HepG2 (cell line): ENCODE measurements at regions not wholly inside any gene's neighbourhood (a gene's known extent, or its start where the extent isn't known, plus 50 kb on each side); places are given as distances from the start of the nearest gene placed in this dataset.

Experiments
- ATAC-seq: fragments of 200-7000 bp; cut with Tn5 transposase; 3 replicates; pipeline ENCODE4 v1.9.1; 2020; ENCODE audit warnings: mild to moderate bottlenecking, moderate library complexity
- BruUV-seq: library from RNA; stranded (reverse); fragments of 400-500 nt; replicated peaks from 2 replicates; lab custom pipeline; 2021; lab: Mats Ljungman, UMichigan
- CTCF ChIA-PET: fragments of 300-600 bp; formaldehyde crosslinking; extraction: SDS; loops from one replicate; lab custom pipeline; 2021; ENCODE audit warnings: low total read pairs, inconsistent platforms, low intra/inter-chr PET ratio; lab: Yijun Ruan, JAX
- POLR2A ChIA-PET: fragments of 350-600 bp; sonication (Branson Sonifier 250); formaldehyde crosslinking; loops from one replicate; lab custom pipeline; 2020; ENCODE audit warnings: antibody characterized with exemption, inconsistent platforms; lab: Yijun Ruan, JAX
- DNase-seq: peaks from one replicate; pipeline ENCODE4 v3.0.0-alpha.2; 2015; ENCODE audit warnings: low spot score
- FAIRE-seq: peaks from 3 replicates; lab custom pipeline; 2011; peaks lifted over from hg19 to GRCh38; lab: Jason Lieb, UNC
- H2AFZ ChIP-seq: one replicate; pipeline ENCODE4 v1.6.1; 2011; ENCODE audit warnings: low read length, inconsistent platforms
- H3K27ac ChIP-seq: fragments of 300-600 bp; 3 replicates; pipeline ENCODE4 v1.8.0; 2011; ENCODE audit warnings: mixed run types, mild to moderate bottlenecking, mixed read lengths, low read length, inconsistent platforms; ENCODE audit not compliant: insufficient read depth; ENCODE audit errors: extremely low read length
- H3K27me3 ChIP-seq, 2 experiments: fragments of 200-600 bp in 1 of 2; 2 replicates in 1 of 2; 3 replicates in 1 of 2; pipeline versions ENCODE4 v1.6.0 to v1.8.0; 2011; ENCODE audit warnings: low read length in 2 of 2, mild to moderate bottlenecking in 2 of 2, moderate library complexity in 2 of 2, inconsistent platforms in 1 of 2; ENCODE audit not compliant: insufficient read depth in 2 of 2, control insufficient read depth in 1 of 2
- H3K36me3 ChIP-seq, 2 experiments: fragments of 200-600 bp in 1 of 2; replicated peaks in 1 of 2; 2 replicates in 1 of 2; 3 replicates in 1 of 2; pipeline versions ENCODE4 v1.5.1 to v1.8.0; 2011; ENCODE audit warnings: low read length in 2 of 2, inconsistent platforms in 1 of 2; ENCODE audit not compliant: insufficient read depth in 2 of 2, control insufficient read depth in 1 of 2
- H3K4me1 ChIP-seq: 2 replicates; pipeline ENCODE4 v1.5.1; 2012; ENCODE audit warnings: low read length, inconsistent platforms; ENCODE audit not compliant: insufficient read depth
- H3K4me2 ChIP-seq: 2 replicates; pipeline ENCODE4 v1.6.0; 2011; ENCODE audit warnings: low read depth, low read length, inconsistent platforms
- H3K4me3 ChIP-seq, 3 experiments: fragments of 200-600 bp in 1 of 3; sonication (generic), shearing (Covaris generic) in 1 of 3; replicated peaks in 1 of 3; 2 replicates each; pipeline ENCODE4 v1.5.1; 2011 to 2016; ENCODE audit warnings: low read length in 3 of 3, inconsistent platforms in 2 of 3, low read depth in 2 of 3, mild to moderate bottlenecking in 2 of 3, control low read depth in 1 of 3, mixed read lengths in 1 of 3; ENCODE audit not compliant: insufficient read depth in 1 of 3
- H3K79me2 ChIP-seq: one replicate; pipeline ENCODE4 v1.6.1; 2011; ENCODE audit warnings: low read length, inconsistent platforms; ENCODE audit not compliant: insufficient read depth
- H3K9ac ChIP-seq: 2 replicates; pipeline ENCODE4 v1.6.0; 2011; ENCODE audit warnings: mild to moderate bottlenecking, low read depth, low read length, inconsistent platforms; ENCODE audit not compliant: insufficient read depth
- H3K9me3 ChIP-seq: 2 replicates; pipeline ENCODE4 v1.5.1; 2012; ENCODE audit warnings: mild to moderate bottlenecking, low read length
- H4K20me1 ChIP-seq: 2 replicates; pipeline ENCODE4 v1.6.0; 2011; ENCODE audit warnings: inconsistent platforms, mild to moderate bottlenecking, low read length, moderate library complexity; ENCODE audit not compliant: insufficient read depth
- CEBPZ ChIP-seq: IDR thresholded peaks from 2 replicates; pipeline ENCODE4 v1.6.1; 2012; ENCODE audit warnings: low read length, improper control_type of control experiment
- ETV6 ChIP-seq: sonication (generic); formaldehyde crosslinking; conservative IDR thresholded peaks from 2 replicates; pipeline ENCODE4 v1.4.0; 2020; ENCODE audit warnings: missing genetic modification reagents
- FOXJ3 ChIP-seq: sonication (generic); formaldehyde crosslinking; IDR thresholded peaks from 2 replicates; pipeline ENCODE4 v1.4.0; 2020; ENCODE audit warnings: missing genetic modification reagents, mild to moderate bottlenecking, borderline replicate concordance
- HOXA3 ChIP-seq: sonication (generic); formaldehyde crosslinking; IDR thresholded peaks from 2 replicates; pipeline ENCODE4 v1.5.0; 2020; ENCODE audit warnings: missing genetic modification reagents
- HOXA7 ChIP-seq: sonication (generic); formaldehyde crosslinking; IDR thresholded peaks from 2 replicates; pipeline ENCODE4 v1.8.1; 2022; ENCODE audit warnings: mild to moderate bottlenecking, missing genetic modification reagents, moderate library complexity
- NFE2L1 ChIP-seq: sonication (generic); formaldehyde crosslinking; IDR thresholded peaks from 2 replicates; pipeline ENCODE4 v1.4.0; 2020; ENCODE audit warnings: missing genetic modification reagents, mild to moderate bottlenecking, borderline replicate concordance
- SKIL ChIP-seq: sonication (generic); formaldehyde crosslinking; IDR thresholded peaks from 2 replicates; pipeline ENCODE4 v1.8.0; 2022; ENCODE audit warnings: missing genetic modification reagents, mild to moderate bottlenecking, moderate library complexity, borderline replicate concordance
- STAG1 ChIP-seq: sonication (generic); formaldehyde crosslinking; IDR thresholded peaks from 2 replicates; pipeline ENCODE4 v1.4.0; 2020; ENCODE audit warnings: missing genetic modification reagents
- ZNF101 ChIP-seq: sonication (generic); formaldehyde crosslinking; IDR thresholded peaks from 2 replicates; pipeline ENCODE4 v1.4.0; 2020; ENCODE audit warnings: mild to moderate bottlenecking, low read depth, missing genetic modification reagents, borderline replicate concordance
- ZNF224 ChIP-seq: sonication (generic); formaldehyde crosslinking; IDR thresholded peaks from 2 replicates; pipeline ENCODE4 v1.5.0; 2020; ENCODE audit warnings: mild to moderate bottlenecking, missing genetic modification reagents
- ZNF777 ChIP-seq: sonication (generic); formaldehyde crosslinking; IDR thresholded peaks from 2 replicates; pipeline ENCODE4 v1.4.0; 2020; ENCODE audit warnings: missing genetic modification reagents
- ZNF800 ChIP-seq: sonication (generic); formaldehyde crosslinking; IDR thresholded peaks from 2 replicates; pipeline ENCODE4 v1.4.0; 2020; ENCODE audit warnings: missing genetic modification reagents
- WGBS: methylation state at CpG from one replicate; pipeline ENCODE4 v1.1.6; 2017; ENCODE audit warnings: low lambda C conversion rate; 5-methylcytosine and 5-hydroxymethylcytosine counted together
- in situ Hi-C: cut with HindIII; loops from 2 replicates; pipeline ENCODE4 v1.10.0; 2017; ENCODE audit warnings: low pct_unique_long_range_greater_than_20kb; ENCODE audit not compliant: extremely low pct_ligation_motif_present
- intact Hi-C: fragments of 100-400 bp; cut with micrococcal nuclease; formaldehyde crosslinking; loops from one replicate; pipeline ENCODE4 v1.10.0; 2022; ENCODE audit not compliant: unreplicated experiment

- CTCF ChIA-PET: no interaction called here
- 4% methylated on average over 1 of the region's 1 CpG for WGBS
- in situ Hi-C loops: no loop called here
- ATAC-seq: no peak
- H3K79me2 ChIP-seq: no peaks in the 10 kb centered on the region
- TF ChIP-seq ZNF777 (CRISPR knock-in tag) (no peak), ZNF800 (no peak), FOXJ3 (CRISPR knock-in tag) (no peak), HOXA3 (CRISPR knock-in tag) (no peak), HOXA7 (no peak), STAG1 (no peak), ZNF224 (CRISPR knock-in tag) (no peak)
- TF ChIP-seq, all 625 proteins: peak for 0
- BruUV-seq: no TSS peak
- H4K20me1 ChIP-seq: no peaks in the 10 kb centered on the region
- no peak overlapping the region for H2AFZ ChIP-seq
- DNase-seq: no peak
- no peak overlapping the region for H3K9ac ChIP-seq
- no peak overlapping the region for H3K27ac ChIP-seq
- intact Hi-C loops: no loop called here
- peaks cover 66% of the 10 kb centered on the region for H3K9me3 ChIP-seq
- no peak overlapping the region for H3K4me3 ChIP-seq
- POLR2A ChIA-PET: no interaction called here
- no peak overlapping the region for H3K4me2 ChIP-seq
- H3K27me3 ChIP-seq: no peaks in the 10 kb centered on the region
- no peaks in the 10 kb centered on the region for H3K36me3 ChIP-seq
- H3K4me1 ChIP-seq: no peaks in the 10 kb centered on the region
- FAIRE-seq: no peak
These were observed 949.3 kb downstream of the BCL11A start for GRCh38 chr2:59604123-59604522.

GRCh38 chr2:59594671-59595222 lies 958.7 kb downstream of the BCL11A start:
- ChIA-PET CTCF (no interaction called here), POLR2A (no interaction called here)
- no peak for DNase-seq
- ATAC-seq: no peak
- Histone ChIP-seq H3K79me2 (no peaks in the 10 kb centered on the region), H3K27me3 (no peaks in the 10 kb centered on the region), H4K20me1 (no peaks in the 10 kb centered on the region), H3K4me2 (no peak overlapping the region), H3K9me3 (peaks cover 11% of the 10 kb centered on the region; the same call in 1 of the 2 replicates), H3K36me3 (no peaks in the 10 kb centered on the region), H3K9ac (no peak overlapping the region), H2AFZ (no peak overlapping the region), H3K4me1 (no peaks in the 10 kb centered on the region), H3K27ac (no peak overlapping the region), H3K4me3 (no peak overlapping the region)
- in situ Hi-C loops (no loop called here), intact Hi-C loops (no loop called here)
- BruUV-seq: no TSS peak
- FAIRE-seq: no peak
- WGBS: 39% methylated on average over 5 of the region's 5 CpGs
- TF ChIP-seq CEBPZ (no peak), ZNF101 (no peak), NFE2L1 (CRISPR knock-in tag) (no peak), ETV6 (CRISPR knock-in tag) (no peak), SKIL (CRISPR knock-in tag) (no peak)
